SJSA1 (cell line): ENCODE measurements at regions not wholly inside any gene's neighbourhood (a gene's known extent, or its start where the extent isn't known, plus 50 kb on each side); places are given as distances from the start of the nearest gene placed in this dataset.
A peak's percentile ranks its signal among the peaks of the same experiment; 100 is the strongest.
"Not testable (repeated sequence)": the region's sequence is repeated elsewhere in the genome, so short reads cannot be mapped to it uniquely, and the experiment has no call there.

Source experiments
- DNase-seq, 2 experiments: peaks; one replicate each; pipeline ENCODE4 v3.0.0-alpha.2; 2015 to 2020; ENCODE audit warnings: low spot score in 2 of 2, low read depth in 1 of 2
- H3K27ac ChIP-seq: fragments of 250-450 bp; sonication (Bioruptor Pico); 2 replicates; pipeline ENCODE4 v1.5.1; 2020; ENCODE audit warnings: mild to moderate bottlenecking, moderate library complexity
- H3K27me3 ChIP-seq: fragments of 250-450 bp; sonication (Bioruptor Pico); replicated peaks from 2 replicates; pipeline ENCODE4 v1.5.1; 2020; ENCODE audit warnings: mild to moderate bottlenecking, moderate library complexity
- H3K36me3 ChIP-seq: fragments of 250-450 bp; sonication (Bioruptor Pico); 2 replicates; pipeline ENCODE4 v1.5.1; 2020; ENCODE audit warnings: mild to moderate bottlenecking
- H3K4me1 ChIP-seq: fragments of 250-450 bp; sonication (Bioruptor Pico); replicated peaks from 2 replicates; pipeline ENCODE4 v1.6.1; 2021; ENCODE audit warnings: mild to moderate bottlenecking
- H3K4me3 ChIP-seq: fragments of 250-450 bp; sonication (Bioruptor Pico); 2 replicates; pipeline ENCODE4 v1.5.1; 2020; ENCODE audit warnings: mild to moderate bottlenecking
- H3K9me3 ChIP-seq: fragments of 250-450 bp; sonication (Bioruptor Pico); replicated peaks from 2 replicates; pipeline ENCODE4 v1.5.1; 2020; ENCODE audit warnings: mild to moderate bottlenecking

GRCh38 chr3:82157952-82158351 lies 396.5 kb upstream of the GBE1 start:
- Histone ChIP-seq H3K27me3 (no peaks in the 10 kb centered on the region; the same call in 1 of the 2 replicates), H3K9me3 (no peaks in the 10 kb centered on the region), H3K36me3 (no peaks in the 10 kb centered on the region), H3K27ac (no peak overlapping the region), H3K4me3 (no peak overlapping the region), H3K4me1 (no peaks in the 10 kb centered on the region)
- no peak for DNase-seq

GRCh38 chr3:82153892-82154291 lies 392.4 kb upstream of the GBE1 start:
- H3K4me1 ChIP-seq, H3K9me3 ChIP-seq: not testable (repeated sequence)

GRCh38 chr3:82145742-82146141 lies 384.3 kb upstream of the GBE1 start:
- Histone ChIP-seq H3K4me1 (no peaks in the 10 kb centered on the region), H3K27me3 (no peaks in the 10 kb centered on the region), H3K36me3 (no peaks in the 10 kb centered on the region), H3K9me3 (no peaks in the 10 kb centered on the region), H3K27ac (no peak overlapping the region), H3K4me3 (no peak overlapping the region)
- no peak for DNase-seq

More at GRCh38 chr3:82153892-82154291, 392.4 kb upstream of the GBE1 start:
- DNase-seq, H3K4me3 ChIP-seq, H3K27ac ChIP-seq, H3K36me3 ChIP-seq, H3K27me3 ChIP-seq: not testable (repeated sequence)

- Histone ChIP-seq H3K27me3 (no peaks in the 10 kb centered on the region), H3K27ac (no peak overlapping the region), H3K4me1 (no peaks in the 10 kb centered on the region), H3K9me3 (no peaks in the 10 kb centered on the region), H3K36me3 (no peaks in the 10 kb centered on the region), H3K4me3 (no peak overlapping the region)
- DNase-seq = no peak
Measured at GRCh38 chr3:82144811-82145210, 383.4 kb upstream of the GBE1 start.

- Histone ChIP-seq H3K4me3 (no peak overlapping the region), H3K4me1 (no peaks in the 10 kb centered on the region), H3K27me3 (no peaks in the 10 kb centered on the region), H3K27ac (no peak overlapping the region), H3K9me3 (no peaks in the 10 kb centered on the region), H3K36me3 (no peaks in the 10 kb centered on the region)
- no peak for DNase-seq
Measured at GRCh38 chr3:82143661-82144412, 382.4 kb upstream of the GBE1 start.

DNA sequence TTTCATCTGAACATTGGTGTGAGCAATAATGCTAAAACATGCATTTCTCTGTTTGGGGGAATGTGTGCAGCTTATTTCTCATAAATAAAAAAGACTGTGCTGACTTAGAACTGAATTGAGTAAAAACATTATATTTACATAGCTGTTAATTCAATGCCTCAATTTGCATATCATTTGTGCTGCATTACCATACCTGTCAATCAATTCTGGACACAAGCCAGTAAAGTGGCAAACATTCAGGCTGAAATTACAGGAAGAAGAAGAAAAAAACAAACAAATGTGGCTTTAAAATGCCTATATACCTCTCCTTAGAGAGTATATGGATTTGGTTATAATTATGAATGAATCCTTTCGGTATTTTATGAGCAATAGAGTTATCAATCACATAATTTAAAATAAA lies 380.1 kb upstream of the GBE1 start:
- no peak overlapping the region for H3K27ac ChIP-seq
- no peak overlapping the region for H3K4me3 ChIP-seq
- DNase-seq = no peak
- H3K27me3 ChIP-seq = no peaks in the 10 kb centered on the region
- H3K9me3 ChIP-seq = no peaks in the 10 kb centered on the region
- no peaks in the 10 kb centered on the region for H3K36me3 ChIP-seq
- no peaks in the 10 kb centered on the region for H3K4me1 ChIP-seq

- Histone ChIP-seq H3K27me3 (no peaks in the 10 kb centered on the region), H3K4me3 (no peak overlapping the region), H3K36me3 (no peaks in the 10 kb centered on the region), H3K9me3 (no peaks in the 10 kb centered on the region), H3K4me1 (no peaks in the 10 kb centered on the region), H3K27ac (no peak overlapping the region)
- no peak for DNase-seq
Measured at GRCh38 chr3:82137861-82138260, 376.4 kb upstream of the GBE1 start.

GRCh38 chr3:82137050-82137449 lies 375.6 kb upstream of the GBE1 start:
- DNase-seq = no peak
- Histone ChIP-seq H3K4me3 (no peak overlapping the region), H3K27ac (no peak overlapping the region), H3K36me3 (no peaks in the 10 kb centered on the region), H3K27me3 (no peaks in the 10 kb centered on the region), H3K9me3 (no peaks in the 10 kb centered on the region), H3K4me1 (no peaks in the 10 kb centered on the region)

DNA sequence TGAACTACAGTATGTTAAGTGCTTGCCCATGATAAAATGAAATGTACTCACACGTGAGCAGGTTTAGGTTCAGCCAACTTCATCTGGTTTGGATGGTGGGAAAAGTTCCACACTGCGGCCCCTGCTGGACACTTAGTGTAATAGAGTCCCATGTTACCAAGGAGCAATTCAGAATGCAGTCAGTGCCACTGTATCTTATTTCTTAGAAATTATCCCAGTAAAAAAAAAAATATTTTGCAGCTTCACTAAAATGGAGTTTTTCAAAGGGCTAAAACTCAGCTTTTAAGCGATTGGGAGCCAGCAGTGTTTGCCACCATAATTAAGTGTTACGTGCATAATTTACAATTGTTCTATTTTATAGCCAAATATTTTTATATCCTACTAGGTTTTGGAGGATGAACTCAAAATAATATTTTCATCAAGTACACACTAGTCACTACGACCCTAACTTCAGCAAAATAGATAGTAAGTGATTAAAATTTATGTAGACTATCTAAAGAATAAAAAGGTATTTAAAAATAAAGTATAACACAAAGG lies 371.7 kb upstream of the GBE1 start:
- Histone ChIP-seq H3K4me3 (no peak overlapping the region), H3K9me3 (no peaks in the 10 kb centered on the region), H3K4me1 (no peaks in the 10 kb centered on the region), H3K27ac (no peak overlapping the region), H3K27me3 (no peaks in the 10 kb centered on the region), H3K36me3 (no peaks in the 10 kb centered on the region)
- peak in 1 of 2 experiments; percentile 4 for DNase-seq

DNA sequence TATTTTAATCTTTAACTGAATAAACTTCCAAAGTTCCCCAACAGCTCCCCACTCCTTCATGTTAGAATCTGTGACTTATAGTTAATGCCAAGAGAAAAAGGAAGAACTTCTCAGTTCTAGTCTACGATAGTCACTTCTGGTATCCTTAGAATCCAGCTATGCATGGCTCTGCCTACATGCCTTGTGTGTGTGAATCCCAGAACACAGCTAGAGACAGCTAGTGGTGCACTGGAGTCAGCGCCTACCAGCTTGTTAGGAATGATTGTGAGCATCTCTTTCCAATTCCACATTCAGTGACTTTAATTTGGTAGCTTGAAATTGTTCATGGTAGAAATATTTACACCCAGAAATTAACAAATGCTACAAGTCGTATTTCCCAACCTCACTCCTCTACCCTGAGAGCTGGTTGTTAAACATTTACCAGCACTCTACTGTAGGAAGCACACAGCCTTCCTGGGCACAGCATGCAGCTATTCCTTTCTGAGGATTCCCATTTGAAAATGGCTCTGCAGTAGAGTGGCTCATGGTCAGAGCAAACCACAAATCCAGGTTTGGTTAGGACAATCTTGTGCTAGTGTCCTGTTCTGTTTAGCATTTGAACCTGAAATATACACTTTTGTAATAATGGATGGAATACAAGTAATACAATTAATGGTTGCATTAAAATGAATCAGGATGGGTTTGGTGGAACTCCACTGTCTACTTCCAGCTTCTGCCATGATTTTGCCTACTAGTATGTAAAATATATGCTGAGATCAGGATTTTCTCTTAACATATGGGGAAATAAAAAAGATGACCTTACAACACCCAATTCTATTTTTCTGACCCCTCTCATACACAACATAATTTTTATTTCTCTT lies 371.0 kb upstream of the GBE1 start:
- no peaks in the 10 kb centered on the region for H3K4me1 ChIP-seq
- H3K4me3 ChIP-seq = no peak overlapping the region
- no peak for DNase-seq
- H3K36me3 ChIP-seq = no peaks in the 10 kb centered on the region
- H3K27ac ChIP-seq = no peak overlapping the region
- no peaks in the 10 kb centered on the region for H3K9me3 ChIP-seq
- H3K27me3 ChIP-seq = no peaks in the 10 kb centered on the region

GRCh38 chr3:82130046-82130445 lies 368.6 kb upstream of the GBE1 start:
- Histone ChIP-seq H3K27ac (no peak overlapping the region), H3K36me3 (no peaks in the 10 kb centered on the region), H3K4me1 (no peaks in the 10 kb centered on the region), H3K27me3 (no peaks in the 10 kb centered on the region), H3K4me3 (no peak overlapping the region), H3K9me3 (no peaks in the 10 kb centered on the region)
- DNase-seq = no peak

DNA sequence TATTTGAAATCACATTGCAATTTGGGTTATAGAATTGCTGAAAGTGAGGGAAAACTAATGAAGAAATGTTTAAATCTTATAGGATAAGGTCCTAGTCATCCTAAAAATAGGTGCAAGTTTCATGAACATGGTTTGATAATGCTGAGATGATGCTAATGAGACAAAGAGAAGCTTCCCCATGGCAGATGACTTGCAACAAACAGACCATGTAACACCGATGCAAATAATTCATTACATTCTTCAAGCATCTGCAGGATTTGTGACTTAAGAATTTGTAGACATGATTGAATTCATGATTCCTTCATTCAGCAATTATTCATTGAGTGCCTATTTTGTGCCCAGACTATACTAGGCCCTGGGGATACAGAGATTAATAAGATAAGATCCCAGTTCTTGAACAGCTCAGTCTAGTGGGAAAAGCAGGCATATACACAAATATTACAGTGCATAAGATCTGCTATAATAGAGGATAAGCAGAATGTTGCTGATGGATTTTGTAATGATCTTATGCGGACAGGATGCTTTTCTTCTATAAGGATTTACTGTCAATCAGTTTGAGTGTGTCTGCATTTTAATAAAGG lies 367.9 kb upstream of the GBE1 start:
- Histone ChIP-seq H3K9me3 (no peaks in the 10 kb centered on the region), H3K27ac (no peak overlapping the region), H3K4me1 (no peaks in the 10 kb centered on the region), H3K36me3 (no peaks in the 10 kb centered on the region), H3K4me3 (no peak overlapping the region), H3K27me3 (no peaks in the 10 kb centered on the region)
- DNase-seq = no peak

DNA sequence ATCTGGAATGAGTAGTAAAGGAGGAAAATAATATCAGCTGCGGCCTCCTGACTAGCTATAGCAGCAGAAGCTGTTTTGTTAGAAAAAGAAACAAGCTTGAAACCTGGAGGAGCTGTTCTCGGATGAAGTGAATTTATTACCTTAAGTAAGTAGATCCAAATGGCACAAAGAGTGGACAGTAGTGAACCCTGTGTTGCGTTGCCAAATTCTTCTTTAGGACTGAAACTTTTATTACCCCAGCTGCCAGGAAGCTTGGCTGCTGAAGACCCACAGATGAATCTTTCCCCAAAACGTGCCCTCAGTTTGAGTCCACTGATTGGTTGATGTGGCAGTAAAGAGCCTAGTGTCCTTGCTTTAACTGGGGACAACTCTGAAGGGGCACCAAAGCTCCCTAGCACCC lies 366.8 kb upstream of the GBE1 start:
- DNase-seq = no peak
- Histone ChIP-seq H3K36me3 (no peaks in the 10 kb centered on the region), H3K4me1 (no peaks in the 10 kb centered on the region), H3K4me3 (no peak overlapping the region), H3K27ac (no peak overlapping the region), H3K9me3 (no peaks in the 10 kb centered on the region), H3K27me3 (no peaks in the 10 kb centered on the region)
